Liver (tissue), 8 donors: ENCODE measurements at regions not wholly inside any gene's neighbourhood (a gene's known extent, or its start where the extent isn't known, plus 50 kb on each side); places are given as distances from the start of the nearest gene placed in this dataset.

Source experiments
- DNase-seq: peaks from one replicate; pipeline ENCODE4 v3.0.0-alpha.2; 2017; ENCODE audit warnings: low spot score
- H3K27ac ChIP-seq, 2 donors: one replicate each; pipeline ENCODE4 v1.7.0; 2013; ENCODE audit warnings: inconsistent platforms in 2 of 2, low read length in 2 of 2, control low read depth in 1 of 2, low read depth in 1 of 2, mild to moderate bottlenecking in 1 of 2
- H3K27me3 ChIP-seq, 4 donors: one replicate each; pipeline versions ENCODE4 v1.6.1 to v1.7.0; 2013; ENCODE audit warnings: low read length in 3 of 4, inconsistent platforms in 1 of 4, mild to moderate bottlenecking in 1 of 4, moderate library complexity in 1 of 4; ENCODE audit not compliant: control insufficient read depth in 4 of 4, insufficient read depth in 4 of 4
- H3K36me3 ChIP-seq, 4 donors: one replicate each; pipeline versions ENCODE4 v1.6.1 to v1.7.0; 2013; ENCODE audit warnings: low read length in 3 of 4, mild to moderate bottlenecking in 3 of 4, low read depth in 1 of 4, moderate library complexity in 1 of 4; ENCODE audit not compliant: control insufficient read depth in 4 of 4, insufficient read depth in 3 of 4
- H3K4me1 ChIP-seq, 4 donors: one replicate each; pipeline versions ENCODE4 v1.6.1 to v1.7.0; 2013; ENCODE audit warnings: low read length in 3 of 4, mild to moderate bottlenecking in 3 of 4, moderate library complexity in 1 of 4; ENCODE audit not compliant: control insufficient read depth in 4 of 4, insufficient read depth in 4 of 4
- H3K4me3 ChIP-seq, 3 donors: one replicate each; pipeline versions ENCODE4 v1.6.1 to v1.7.0; 2013; ENCODE audit warnings: low read length in 3 of 3, control low read depth in 1 of 3, low read depth in 1 of 3, mild to moderate bottlenecking in 1 of 3
- H3K9ac ChIP-seq, 2 donors: one replicate each; pipeline ENCODE4 v1.7.0; 2013; ENCODE audit warnings: low read length in 2 of 2, mild to moderate bottlenecking in 2 of 2, moderate library complexity in 2 of 2, control low read depth in 1 of 2, low read depth in 1 of 2
- H3K9me3 ChIP-seq, 4 donors: one replicate each; pipeline versions ENCODE4 v1.6.1 to v1.7.0; 2013; ENCODE audit warnings: low read length in 3 of 4; ENCODE audit not compliant: control insufficient read depth in 4 of 4
- EGR1 ChIP-seq, 2 donors: IDR thresholded peaks; 2 replicates each; pipeline ENCODE4 v1.6.1; 2016 to 2018; ENCODE audit warnings: antibody characterized with exemption in 2 of 2, low read depth in 2 of 2
- FOXA2 ChIP-seq: IDR thresholded peaks from 2 replicates; pipeline ENCODE4 v1.6.1; 2016; ENCODE audit warnings: antibody characterized with exemption
- HNF4G ChIP-seq: IDR thresholded peaks from 2 replicates; pipeline ENCODE4 v1.6.1; 2016; ENCODE audit warnings: antibody characterized with exemption
- JUND ChIP-seq, 2 donors: IDR thresholded peaks; 2 replicates each; pipeline ENCODE4 v1.6.1; 2016; ENCODE audit warnings: antibody characterized with exemption in 2 of 2
- NR2F2 ChIP-seq: IDR thresholded peaks from 2 replicates; pipeline ENCODE4 v1.6.1; 2016; ENCODE audit warnings: antibody characterized with exemption
- RAD21 ChIP-seq, 2 donors: IDR thresholded peaks; 2 replicates each; pipeline ENCODE4 v1.6.1; 2016; ENCODE audit warnings: antibody characterized with exemption in 2 of 2, mild to moderate bottlenecking in 2 of 2
- RXRA ChIP-seq, 2 donors: IDR thresholded peaks; 2 replicates each; pipeline ENCODE4 v1.6.1; 2017 to 2018; ENCODE audit warnings: antibody characterized with exemption in 2 of 2, mild to moderate bottlenecking in 1 of 2
- SP1 ChIP-seq: IDR thresholded peaks from 2 replicates; pipeline ENCODE4 v1.6.1; 2018; ENCODE audit warnings: antibody characterized with exemption, mild to moderate bottlenecking
- TAF1 ChIP-seq: conservative IDR thresholded peaks from 2 replicates; pipeline ENCODE4 v1.6.1; 2016; ENCODE audit warnings: antibody characterized with exemption, mild to moderate bottlenecking
- YY1 ChIP-seq: IDR thresholded peaks from 2 replicates; pipeline ENCODE4 v1.6.1; 2016; ENCODE audit warnings: antibody characterized with exemption, mild to moderate bottlenecking
- WGBS: extraction: QIAGEN DNeasy Blood & Tissue Kit; methylation state at CpG from one replicate; pipeline ENCODE4 v1.1.7; 2013; 5-methylcytosine and 5-hydroxymethylcytosine counted together
- TF ChIP-seq, protein P1 (sequence below): IDR thresholded peaks from 2 replicates; pipeline ENCODE4 v1.6.1; 2016; ENCODE audit warnings: antibody characterized with exemption
- TF ChIP-seq, protein P2 (sequence below): fragments of 150-350 bp; IDR thresholded peaks from 2 replicates; pipeline ENCODE4 v1.5.1; 2017; ENCODE audit warnings: improper control_type of control experiment, low read depth, low read length; ENCODE audit not compliant: missing input control
- TF ChIP-seq, protein P3 (sequence below): IDR thresholded peaks from 2 replicates; pipeline ENCODE4 v1.6.1; 2016; ENCODE audit warnings: antibody characterized with exemption
- donor health status: healthy.
- donor health status: healthy.
- donor health status: healthy.
- donor health status: healthy.
- donor health status: healthy.

DNA sequence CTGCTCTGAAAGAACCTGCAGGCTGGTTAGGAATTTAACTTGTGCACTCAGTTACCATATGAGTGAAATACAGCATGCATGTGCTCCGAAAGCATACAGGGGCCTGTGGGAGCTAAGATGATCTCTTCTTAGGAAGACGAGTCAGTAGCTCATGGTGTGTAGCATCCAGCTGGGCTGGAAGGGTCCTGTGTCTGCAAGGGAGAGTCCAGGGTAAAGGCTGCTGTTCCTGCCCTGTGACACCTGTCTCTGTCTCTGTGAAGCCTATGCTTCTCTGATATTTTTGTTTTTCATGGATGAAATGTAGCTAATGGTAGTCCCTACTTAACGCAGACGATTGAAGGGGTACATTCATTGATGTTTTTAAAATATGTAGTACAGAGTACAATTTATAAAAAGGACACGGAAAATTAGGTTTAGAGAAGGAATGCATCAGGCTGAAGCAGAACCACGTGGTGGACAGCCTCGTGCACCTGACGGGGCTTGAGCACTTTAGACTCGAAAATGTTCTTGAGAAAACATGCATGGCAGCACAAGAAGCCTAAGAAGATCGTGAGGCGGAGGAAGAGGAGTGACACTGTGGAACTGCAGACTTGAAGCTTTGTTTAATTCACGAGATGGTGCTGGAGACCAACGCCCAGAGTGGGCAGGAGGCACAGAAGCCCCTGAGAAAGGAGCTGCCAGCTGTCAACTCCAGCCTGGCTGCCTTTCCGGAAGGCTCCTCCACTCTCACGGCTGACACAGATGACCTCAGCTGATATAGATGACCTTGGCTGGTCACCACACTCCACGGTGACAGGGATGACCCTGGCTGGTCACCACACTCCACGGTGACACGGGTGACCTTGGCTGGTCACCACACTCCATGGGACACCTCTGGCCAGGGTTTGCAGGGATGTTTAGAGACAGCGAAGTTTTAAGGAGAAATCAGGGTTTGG, 110.6 kb downstream of the TMEM18 start:
- Histone ChIP-seq H3K9me3 (no peaks in the 10 kb centered on the region), H3K4me3 (no peak overlapping the region), H3K27ac (no peak overlapping the region), H3K36me3 (no peaks in the 10 kb centered on the region), H3K4me1 (peaks cover 0 to 3% (median 0%) of the 10 kb centered on the region in 4 donors), H3K27me3 (peaks cover 0 to 8% (median 2%) of the 10 kb centered on the region in 4 donors), H3K9ac (no peak overlapping the region)
- DNase-seq = no peak
- WGBS = 70% methylated on average over 19 of the region's 19 CpGs
- TF ChIP-seq HNF4G = no peak
- TF ChIP-seq YY1 = no peak
- TF ChIP-seq RXRA (IDR thresholded peaks at IDR 0.05) = no peak

DNA sequence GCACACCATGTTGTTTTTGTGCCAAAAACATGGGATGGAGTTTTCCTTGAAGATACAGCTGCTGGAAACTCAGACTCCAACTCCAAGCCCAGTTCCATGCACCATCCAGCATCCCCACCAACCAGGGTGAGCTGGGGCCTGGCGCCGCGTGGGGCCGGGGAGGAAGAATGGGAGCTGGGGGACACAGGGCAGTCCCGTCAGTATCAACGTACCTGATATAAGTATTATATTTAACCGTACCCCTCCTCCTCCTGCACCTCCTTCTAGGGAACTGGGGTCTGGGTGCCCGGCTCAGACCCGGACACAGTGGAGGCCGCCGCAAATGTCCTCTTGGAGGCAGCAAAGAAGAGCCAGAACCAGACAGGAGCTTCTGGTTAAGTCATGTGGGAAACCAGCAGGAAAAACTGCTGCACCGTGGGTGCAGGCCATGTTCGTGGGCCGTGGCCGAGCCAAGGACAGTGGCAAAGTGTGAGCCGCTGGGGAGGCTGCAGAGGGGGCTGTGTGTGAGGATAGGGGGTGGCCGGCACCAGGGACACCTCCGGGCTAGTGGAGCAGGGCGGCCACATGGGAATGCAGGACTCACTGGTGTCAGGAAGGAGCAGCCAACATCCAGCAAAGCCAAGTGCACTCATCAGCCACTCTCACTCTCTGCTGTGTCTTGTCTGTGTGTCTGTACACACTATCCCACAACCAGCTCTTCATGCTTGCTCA, 112.6 kb downstream of the TMEM18 start:
- Histone ChIP-seq H3K9ac (no peak overlapping the region), H3K4me1 (peaks cover 0 to 3% (median 0%) of the 10 kb centered on the region in 4 donors), H3K27me3 (peaks cover 0 to 5% (median 2%) of the 10 kb centered on the region in 4 donors), H3K27ac (no peak overlapping the region), H3K4me3 (no peak overlapping the region), H3K36me3 (no peaks in the 10 kb centered on the region), H3K9me3 (no peaks in the 10 kb centered on the region)
- 87% methylated on average over 19 of the region's 19 CpGs for WGBS
- TF ChIP-seq, protein P1, sequence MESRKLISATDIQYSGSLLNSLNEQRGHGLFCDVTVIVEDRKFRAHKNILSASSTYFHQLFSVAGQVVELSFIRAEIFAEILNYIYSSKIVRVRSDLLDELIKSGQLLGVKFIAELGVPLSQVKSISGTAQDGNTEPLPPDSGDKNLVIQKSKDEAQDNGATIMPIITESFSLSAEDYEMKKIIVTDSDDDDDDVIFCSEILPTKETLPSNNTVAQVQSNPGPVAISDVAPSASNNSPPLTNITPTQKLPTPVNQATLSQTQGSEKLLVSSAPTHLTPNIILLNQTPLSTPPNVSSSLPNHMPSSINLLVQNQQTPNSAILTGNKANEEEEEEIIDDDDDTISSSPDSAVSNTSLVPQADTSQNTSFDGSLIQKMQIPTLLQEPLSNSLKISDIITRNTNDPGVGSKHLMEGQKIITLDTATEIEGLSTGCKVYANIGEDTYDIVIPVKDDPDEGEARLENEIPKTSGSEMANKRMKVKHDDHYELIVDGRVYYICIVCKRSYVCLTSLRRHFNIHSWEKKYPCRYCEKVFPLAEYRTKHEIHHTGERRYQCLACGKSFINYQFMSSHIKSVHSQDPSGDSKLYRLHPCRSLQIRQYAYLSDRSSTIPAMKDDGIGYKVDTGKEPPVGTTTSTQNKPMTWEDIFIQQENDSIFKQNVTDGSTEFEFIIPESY = no peak
- TF ChIP-seq, protein P2, sequence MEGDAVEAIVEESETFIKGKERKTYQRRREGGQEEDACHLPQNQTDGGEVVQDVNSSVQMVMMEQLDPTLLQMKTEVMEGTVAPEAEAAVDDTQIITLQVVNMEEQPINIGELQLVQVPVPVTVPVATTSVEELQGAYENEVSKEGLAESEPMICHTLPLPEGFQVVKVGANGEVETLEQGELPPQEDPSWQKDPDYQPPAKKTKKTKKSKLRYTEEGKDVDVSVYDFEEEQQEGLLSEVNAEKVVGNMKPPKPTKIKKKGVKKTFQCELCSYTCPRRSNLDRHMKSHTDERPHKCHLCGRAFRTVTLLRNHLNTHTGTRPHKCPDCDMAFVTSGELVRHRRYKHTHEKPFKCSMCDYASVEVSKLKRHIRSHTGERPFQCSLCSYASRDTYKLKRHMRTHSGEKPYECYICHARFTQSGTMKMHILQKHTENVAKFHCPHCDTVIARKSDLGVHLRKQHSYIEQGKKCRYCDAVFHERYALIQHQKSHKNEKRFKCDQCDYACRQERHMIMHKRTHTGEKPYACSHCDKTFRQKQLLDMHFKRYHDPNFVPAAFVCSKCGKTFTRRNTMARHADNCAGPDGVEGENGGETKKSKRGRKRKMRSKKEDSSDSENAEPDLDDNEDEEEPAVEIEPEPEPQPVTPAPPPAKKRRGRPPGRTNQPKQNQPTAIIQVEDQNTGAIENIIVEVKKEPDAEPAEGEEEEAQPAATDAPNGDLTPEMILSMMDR = no peak
- TF ChIP-seq SP1 = no peak
- TF ChIP-seq FOXA2 = no peak
- no peak for TF ChIP-seq NR2F2
- no peak for TF ChIP-seq RAD21 (IDR thresholded peaks at IDR 0.05)
- no peak for TF ChIP-seq TAF1
- no peak for TF ChIP-seq JUND (IDR thresholded peaks at IDR 0.05)
- TF ChIP-seq, protein P3, sequence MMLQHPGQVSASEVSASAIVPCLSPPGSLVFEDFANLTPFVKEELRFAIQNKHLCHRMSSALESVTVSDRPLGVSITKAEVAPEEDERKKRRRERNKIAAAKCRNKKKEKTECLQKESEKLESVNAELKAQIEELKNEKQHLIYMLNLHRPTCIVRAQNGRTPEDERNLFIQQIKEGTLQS = no peak
- TF ChIP-seq EGR1 (IDR thresholded peaks at IDR 0.05; ENCODE audit: low read depth in 2 of 2) = no peak
- no peak for TF ChIP-seq HNF4G
- DNase-seq = no peak
